H1 (cell line): ENCODE measurements at regions not wholly inside any gene's neighbourhood (a gene's known extent, or its start where the extent isn't known, plus 50 kb on each side); places are given as distances from the start of the nearest gene placed in this dataset.

Source experiments
- CTCF ChIA-PET: fragments of 300-600 bp; sonication (Branson Sonifier 250); formaldehyde crosslinking; loops from one replicate; lab custom pipeline; 2021; ENCODE audit not compliant: partially characterized antibody; lab: Charles Lee
- POLR2A ChIA-PET: fragments of 300-600 bp; sonication (Branson Sonifier 250); formaldehyde crosslinking; loops from one replicate; lab custom pipeline; 2021; ENCODE audit warnings: inconsistent platforms; ENCODE audit not compliant: partially characterized antibody; lab: Charles Lee
- DNase-seq, 2 experiments: peaks; one replicate each; pipeline versions ENCODE4 v3.0.0 to v3.0.0-alpha.2; 2010 to 2022; ENCODE audit warnings: low spot score in 2 of 2, low read depth in 1 of 2, mixed read lengths in 1 of 2
- FAIRE-seq: peaks from 2 replicates; lab custom pipeline; 2011; peaks lifted over from hg19 to GRCh38; lab: Jason Lieb, UNC
- H2AFZ ChIP-seq: 2 replicates; pipeline ENCODE4 v1.8.1; 2012; ENCODE audit warnings: low read length, inconsistent platforms
- H2AK5ac ChIP-seq: 2 replicates; pipeline ENCODE4 v1.6.1; 2013; ENCODE audit warnings: low read depth, low read length
- H2BK120ac ChIP-seq: replicated peaks from 2 replicates; pipeline ENCODE3; 2013; ENCODE audit warnings: low read depth, low read length, inconsistent platforms
- H2BK12ac ChIP-seq: 2 replicates; pipeline ENCODE4 v1.6.1; 2013; ENCODE audit warnings: low read depth, low read length
- H2BK15ac ChIP-seq: 2 replicates; pipeline ENCODE4 v1.6.1; 2013; ENCODE audit warnings: low read length
- H2BK20ac ChIP-seq: 2 replicates; pipeline ENCODE4 v1.6.1; 2013; ENCODE audit warnings: low read length
- H2BK5ac ChIP-seq: 2 replicates; pipeline ENCODE4 v1.6.1; 2013; ENCODE audit warnings: low read depth, low read length
- H3K14ac ChIP-seq: 2 replicates; pipeline ENCODE4 v1.6.1; 2013; ENCODE audit warnings: inconsistent platforms; ENCODE audit not compliant: insufficient read length
- H3K18ac ChIP-seq: 2 replicates; pipeline ENCODE4 v1.6.1; 2013; ENCODE audit warnings: low read length; ENCODE audit errors: extremely low read depth
- H3K23ac ChIP-seq: 2 replicates; pipeline ENCODE4 v1.6.1; 2013; ENCODE audit warnings: inconsistent platforms; ENCODE audit not compliant: insufficient read length
- H3K23me2 ChIP-seq: 2 replicates; pipeline ENCODE4 v1.6.1; 2013; ENCODE audit warnings: low read depth, low read length
- H3K27ac ChIP-seq: 2 replicates; pipeline ENCODE4 v1.6.1; 2011; ENCODE audit warnings: low read depth, low read length, inconsistent platforms
- H3K27me3 ChIP-seq, 4 experiments: replicated peaks in 1 of 4; 1 replicate in 1 of 4; 2 replicates in 3 of 4; pipeline versions ENCODE4 v1.6.1 to v1.8.1; 2011 to 2013; ENCODE audit warnings: low read length in 3 of 4, mild to moderate bottlenecking in 3 of 4, inconsistent platforms in 2 of 4, mixed read lengths in 2 of 4, moderate library complexity in 1 of 4; ENCODE audit not compliant: control insufficient read depth in 3 of 4, insufficient read depth in 3 of 4; ENCODE audit errors: extremely low read depth in 1 of 4
- H3K36me3 ChIP-seq, 4 experiments: 2 replicates each; pipeline versions ENCODE4 v1.6.1 to v1.8.1; 2011 to 2013; ENCODE audit warnings: mild to moderate bottlenecking in 4 of 4, low read length in 3 of 4, moderate library complexity in 2 of 4, control low read depth in 1 of 4, inconsistent platforms in 1 of 4; ENCODE audit not compliant: insufficient read depth in 4 of 4, control insufficient read depth in 2 of 4
- H3K4ac ChIP-seq: replicated peaks from 2 replicates; pipeline ENCODE3; 2013; ENCODE audit warnings: low read length, low read depth, mixed read lengths, inconsistent platforms; ENCODE audit not compliant: insufficient read length
- H3K4me1 ChIP-seq, 4 experiments: replicated peaks in 1 of 4; 1 replicate in 1 of 4; 2 replicates in 3 of 4; pipeline versions ENCODE4 v1.6.1 to v1.8.1; 2011 to 2013; ENCODE audit warnings: low read length in 3 of 4, inconsistent platforms in 2 of 4, mixed read lengths in 1 of 4; ENCODE audit not compliant: insufficient read depth in 4 of 4, control insufficient read depth in 3 of 4
- H3K4me2 ChIP-seq, 2 experiments: 2 replicates each; pipeline versions ENCODE4 v1.6.1 to v1.8.1; 2011 to 2013; ENCODE audit warnings: low read depth in 2 of 2, low read length in 2 of 2, control low read depth in 1 of 2, inconsistent platforms in 1 of 2, mild to moderate bottlenecking in 1 of 2; ENCODE audit not compliant: insufficient read depth in 1 of 2
- H3K4me3 ChIP-seq, 4 experiments: fragments of 200-600, 300-600 bp in 1 of 4; sonication (generic), shearing (Covaris generic), sonication (Bioruptor Twin) in 1 of 4; 2 replicates each; pipeline versions ENCODE4 v1.5.1 to v1.8.1; 2011 to 2016; ENCODE audit warnings: low read length in 4 of 4, low read depth in 3 of 4, control low read depth in 2 of 4, inconsistent platforms in 2 of 4, mild to moderate bottlenecking in 2 of 4, mixed read lengths in 1 of 4, moderate library complexity in 1 of 4; ENCODE audit not compliant: insufficient read depth in 2 of 4; ENCODE audit errors: extremely low read depth in 1 of 4
- H3K56ac ChIP-seq: replicated peaks from 2 replicates; pipeline ENCODE3; 2013; ENCODE audit warnings: low read depth, mild to moderate bottlenecking, mixed read lengths, low read length, inconsistent platforms; ENCODE audit not compliant: insufficient read length
- H3K79me1 ChIP-seq: 2 replicates; pipeline ENCODE4 v1.6.1; 2013; ENCODE audit warnings: low read depth, low read length, control low read depth
- H3K79me2 ChIP-seq, 2 experiments: 2 replicates each; pipeline versions ENCODE4 v1.6.1 to v1.8.1; 2012 to 2013; ENCODE audit warnings: low read length in 2 of 2, mild to moderate bottlenecking in 2 of 2, inconsistent platforms in 1 of 2; ENCODE audit not compliant: insufficient read depth in 2 of 2, control insufficient read depth in 1 of 2
- H3K9ac ChIP-seq, 4 experiments: replicated peaks in 1 of 4; 1 replicate in 1 of 4; 2 replicates in 3 of 4; pipeline versions ENCODE4 v1.6.1 to v1.8.1; 2011 to 2013; ENCODE audit warnings: low read depth in 3 of 4, low read length in 3 of 4, control low read depth in 2 of 4, mild to moderate bottlenecking in 2 of 4, moderate library complexity in 2 of 4, inconsistent platforms in 1 of 4; ENCODE audit errors: extremely low read depth in 1 of 4
- H3K9me3 ChIP-seq, 2 experiments: 2 replicates each; pipeline versions ENCODE4 v1.6.1 to v1.8.1; 2012 to 2013; ENCODE audit warnings: mild to moderate bottlenecking in 2 of 2, moderate library complexity in 2 of 2, control low read depth in 1 of 2, inconsistent platforms in 1 of 2, low read depth in 1 of 2, low read length in 1 of 2, mixed read lengths in 1 of 2; ENCODE audit not compliant: insufficient read depth in 2 of 2
- H4K20me1 ChIP-seq, 2 experiments: replicated peaks in 1 of 2; 2 replicates each; pipeline versions ENCODE3 to v1.8.1; 2011 to 2013; ENCODE audit warnings: inconsistent platforms in 2 of 2, low read length in 2 of 2, mild to moderate bottlenecking in 1 of 2; ENCODE audit not compliant: insufficient read depth in 2 of 2, control insufficient read depth in 1 of 2
- H4K5ac ChIP-seq: 2 replicates; pipeline ENCODE4 v1.6.1; 2013; ENCODE audit warnings: low read length, low read depth, mixed read lengths, inconsistent platforms; ENCODE audit not compliant: insufficient read length
- H4K8ac ChIP-seq: 2 replicates; pipeline ENCODE4 v1.8.0; 2013; ENCODE audit warnings: mild to moderate bottlenecking, moderate library complexity, low read length, inconsistent platforms; ENCODE audit not compliant: insufficient read depth; ENCODE audit errors: extremely low read depth
- H4K91ac ChIP-seq: replicated peaks from 2 replicates; pipeline ENCODE3; 2013; ENCODE audit warnings: low read length, mixed read lengths, inconsistent platforms; ENCODE audit not compliant: insufficient read length
- ASH2L ChIP-seq: fragments of 200-600, 300-600 bp; sonication (generic); IDR thresholded peaks from one replicate; pipeline ENCODE4 v1.7.1; 2017; ENCODE audit warnings: low read length
- BCL11A ChIP-seq, 2 experiments: IDR thresholded peaks; one replicate each; pipeline ENCODE4 v1.6.1; 2011; ENCODE audit warnings: low read depth in 2 of 2, low read length in 2 of 2, mild to moderate bottlenecking in 2 of 2
- NRF1 ChIP-seq: IDR thresholded peaks from 2 replicates; pipeline ENCODE4 v1.6.1; 2011; ENCODE audit warnings: mild to moderate bottlenecking, low read depth, low read length, improper control_type of control experiment
- RBBP5 ChIP-seq: IDR thresholded peaks from 2 replicates; pipeline ENCODE4 v1.7.1; 2012; ENCODE audit warnings: low read depth, mild to moderate bottlenecking, inconsistent platforms, low read length, moderate library complexity, borderline replicate concordance
- WGBS, 2 experiments: shearing (Covaris generic) in 1 of 2; methylation state at CpG; one replicate each; pipeline versions ENCODE4 v1.1.6 to v1.1.7; 2013 to 2015; ENCODE audit warnings: low lambda C conversion rate in 2 of 2, mixed read lengths in 2 of 2, inconsistent platforms in 1 of 2, low coverage in 1 of 2, missing lambda C conversion rate in 1 of 2; ENCODE audit not compliant: insufficient replicate concordance in 2 of 2, insufficient coverage in 1 of 2, insufficient read length in 1 of 2; ENCODE audit errors: extremely low coverage in 1 of 2, missing lambda C conversion rate in 1 of 2; 5-methylcytosine and 5-hydroxymethylcytosine counted together
- TF ChIP-seq, protein P1 (sequence below): IDR thresholded peaks from 2 replicates; pipeline ENCODE4 v1.6.1; 2012; ENCODE audit warnings: inconsistent platforms

GRCh38 chr2:181145645-181146044 is 165.2 kb downstream of the UBE2E3 start:
- FAIRE-seq (no peak), DNase-seq (no peak)
- Histone ChIP-seq H3K18ac (no peak overlapping the region), H3K23ac (no peak overlapping the region), H4K20me1 (no peaks in the 10 kb centered on the region), H3K23me2 (no peaks in the 10 kb centered on the region), H3K27ac (no peak overlapping the region), H3K9ac (no peak overlapping the region), H4K5ac (no peak overlapping the region), H2BK120ac (no peak overlapping the region), H3K9me3 (peaks cover 0 to 4% of the 10 kb centered on the region in 2 experiments; a peak in 1 of 4 replicates), H3K56ac (no peak overlapping the region), H2BK15ac (no peak overlapping the region), H2AK5ac (no peak overlapping the region), H4K8ac (no peak overlapping the region), H3K27me3 (no peaks in the 10 kb centered on the region), H2BK20ac (no peak overlapping the region), H3K79me2 (no peaks in the 10 kb centered on the region), H2AFZ (no peak overlapping the region), H4K91ac (no peak overlapping the region), H3K4me3 (no peak overlapping the region), H2BK12ac (no peak overlapping the region), H3K14ac (no peak overlapping the region), H3K79me1 (no peaks in the 10 kb centered on the region), H3K4ac (no peak overlapping the region), H3K36me3 (no peaks in the 10 kb centered on the region), H2BK5ac (no peak overlapping the region), H3K4me2 (no peak overlapping the region), H3K4me1 (no peaks in the 10 kb centered on the region)
- ChIA-PET POLR2A (no interaction called here), CTCF (interaction anchor here (0.9 to 2.7 kb wide), 6 partner anchors 19 to 322 kb away, joined by 3 to 8 read pairs (median 3); no protein-coding TSS in a partner anchor)
- WGBS, 2 experiments = 98% methylated on average over 14 of the region's 22 CpGs; no CpG with 5 or more reads in 1 of the 2 experiments
- TF ChIP-seq BCL11A (IDR thresholded peaks at IDR 0.05; ENCODE audit: low read depth in 2 of 2, low read length in 2 of 2) = no peak
- no peak for TF ChIP-seq NRF1
- TF ChIP-seq RBBP5 = no peak
- no peak for TF ChIP-seq ASH2L
- TF ChIP-seq, protein P1, sequence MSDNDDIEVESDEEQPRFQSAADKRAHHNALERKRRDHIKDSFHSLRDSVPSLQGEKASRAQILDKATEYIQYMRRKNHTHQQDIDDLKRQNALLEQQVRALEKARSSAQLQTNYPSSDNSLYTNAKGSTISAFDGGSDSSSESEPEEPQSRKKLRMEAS = no peak
